Psoas muscle (tissue), 7 donors: ENCODE measurements at regions not wholly inside any gene's neighbourhood (a gene's known extent, or its start where the extent isn't known, plus 50 kb on each side); places are given as distances from the start of the nearest gene placed in this dataset.

Experiments
- ATAC-seq, 4 donors: fragments of 200-7000 bp; cut with Tn5 transposase; one replicate each; pipeline ENCODE4 v1.9.1; 2020; ENCODE audit warnings: moderate library complexity in 3 of 4, mild to moderate bottlenecking in 2 of 4
- DNase-seq, 2 donors: peaks; one replicate each; pipeline ENCODE4 v3.0.0-alpha.2; 2020
- H3K27ac ChIP-seq: fragments of 200-600 bp; one replicate; pipeline ENCODE4 v1.8.0; 2022
- H3K27me3 ChIP-seq, 3 donors: fragments of 200-600 bp in 1 of 3; one replicate each; pipeline versions ENCODE4 v1.6.1 to v1.8.0; 2013 to 2022; ENCODE audit warnings: low read length in 2 of 3, mild to moderate bottlenecking in 2 of 3, moderate library complexity in 1 of 3; ENCODE audit not compliant: insufficient read depth in 3 of 3
- H3K36me3 ChIP-seq, 2 donors: fragments of 200-600 bp in 1 of 2; one replicate each; pipeline versions ENCODE4 v1.6.1 to v1.8.0; 2013 to 2022; ENCODE audit warnings: low read depth in 1 of 2, mild to moderate bottlenecking in 1 of 2, moderate library complexity in 1 of 2; ENCODE audit not compliant: insufficient read depth in 1 of 2
- H3K4me1 ChIP-seq: fragments of 200-600 bp; one replicate; pipeline ENCODE4 v1.8.0; 2022
- H3K4me3 ChIP-seq: fragments of 200-600 bp; one replicate; pipeline ENCODE4 v1.8.0; 2022; ENCODE audit warnings: mild to moderate bottlenecking
- H3K9me3 ChIP-seq: fragments of 200-600 bp; one replicate; pipeline ENCODE4 v1.8.0; 2022
- CTCF ChIP-seq: fragments of 200-600 bp; IDR thresholded peaks from one replicate; pipeline ENCODE4 v1.8.0; 2022; ENCODE audit warnings: antibody characterized with exemption
- WGBS, 3 donors: extraction: QIAGEN DNeasy Blood & Tissue Kit; methylation state at CpG; one replicate each; pipeline versions ENCODE4 v1.1.6 to v1.1.7; 2013; 5-methylcytosine and 5-hydroxymethylcytosine counted together
- intact Hi-C, 2 donors: fragments of 100-400 bp; cut with DNase I; formaldehyde crosslinking; loops; one replicate each; pipeline versions ENCODE4 v1.11.0 to v1.14.2; 2022
- donor health status: healthy with polysubstance abuse.
- donor health status: DM: no; HTN: no; CAD: no; lungs with moderate emphysema.
- donor health status: Bipolar disorder and iron deficiency.
- donor health status: healthy.
- donor health status: DM: yes; HTN: yes; CAD: no.
- donor health status: DM: no; HTN: no; CAD: no.
- donor health status: DM: yes; HTN: yes; CAD: no.

GRCh38 chr1:221907166-221907932 is 165.5 kb upstream of the DUSP10 start:
- DNase-seq (no peak), ATAC-seq (peak in 1 of 4 donors; percentile 43)
- 73 to 81% (median 79%) methylated on average over 8 of the region's 8 CpGs for WGBS, 3 donors
- intact Hi-C loops: no loop called here
- no peak overlapping the region for H3K4me3 ChIP-seq
- no peaks in the 10 kb centered on the region for H3K4me1 ChIP-seq
- H3K27me3 ChIP-seq: no peaks in the 10 kb centered on the region
- H3K27ac ChIP-seq: no peak overlapping the region
- H3K36me3 ChIP-seq: no peaks in the 10 kb centered on the region
- TF ChIP-seq CTCF: no peak
- H3K9me3 ChIP-seq: no peaks in the 10 kb centered on the region

- no peaks in the 10 kb centered on the region for H3K36me3 ChIP-seq
- no peaks in the 10 kb centered on the region for H3K9me3 ChIP-seq
- no peaks in the 10 kb centered on the region for H3K27me3 ChIP-seq
- intact Hi-C loops: no loop called here
- 36 to 88% (median 77%) methylated on average over 2 of the region's 2 CpGs for WGBS, 3 donors
- ATAC-seq (no peak), DNase-seq (no peak)
- H3K4me3 ChIP-seq: no peak overlapping the region
- TF ChIP-seq CTCF: no peak
- H3K27ac ChIP-seq: no peak overlapping the region
- H3K4me1 ChIP-seq: no peaks in the 10 kb centered on the region
Measured at GRCh38 chr1:221905802-221906201, 163.9 kb upstream of the DUSP10 start.

- no peaks in the 10 kb centered on the region for H3K27me3 ChIP-seq
- H3K9me3 ChIP-seq: no peaks in the 10 kb centered on the region
- no peak for DNase-seq
- WGBS, 3 donors: 89 to 96% (median 90%) methylated on average over 2 of the region's 2 CpGs
- no peak overlapping the region for H3K4me3 ChIP-seq
- H3K36me3 ChIP-seq: no peaks in the 10 kb centered on the region
- no peak for ATAC-seq
- H3K27ac ChIP-seq: no peak overlapping the region
- intact Hi-C loops: no loop called here
- TF ChIP-seq CTCF: no peak
- H3K4me1 ChIP-seq: no peaks in the 10 kb centered on the region
Measured at GRCh38 chr1:221904319-221904718, 162.4 kb upstream of the DUSP10 start.

- ATAC-seq (no peak), DNase-seq (no peak)
- H3K9me3 ChIP-seq: no peaks in the 10 kb centered on the region
- no peak for TF ChIP-seq CTCF
- intact Hi-C loops: no loop called here
- H3K27ac ChIP-seq: no peak overlapping the region
- no peaks in the 10 kb centered on the region for H3K36me3 ChIP-seq
- H3K4me3 ChIP-seq: no peak overlapping the region
- 75 to 90% (median 81%) methylated on average over 5 to 6 of the region's 6 CpGs for WGBS, 3 donors
- H3K4me1 ChIP-seq: no peaks in the 10 kb centered on the region
- no peaks in the 10 kb centered on the region for H3K27me3 ChIP-seq
Measured at GRCh38 chr1:221903594-221903993, 161.7 kb upstream of the DUSP10 start.

- Histone ChIP-seq H3K4me3 (no peak overlapping the region), H3K27me3 (no peaks in the 10 kb centered on the region), H3K4me1 (no peaks in the 10 kb centered on the region), H3K9me3 (no peaks in the 10 kb centered on the region), H3K36me3 (no peaks in the 10 kb centered on the region), H3K27ac (no peak overlapping the region)
- TF ChIP-seq CTCF: no peak
- WGBS, 3 donors: 81 to 93% (median 90%) methylated on average over 7 of the region's 7 CpGs
- no peak for DNase-seq
- intact Hi-C loops: no loop called here
- no peak for ATAC-seq
Measured at GRCh38 chr1:221902961-221903360, 161.1 kb upstream of the DUSP10 start.
